ENCODE measurements at regions not wholly inside any gene's neighbourhood (a gene's known extent, or its start where the extent isn't known, plus 50 kb on each side); places are given as distances from the start of the nearest gene placed in this dataset.

DNA sequence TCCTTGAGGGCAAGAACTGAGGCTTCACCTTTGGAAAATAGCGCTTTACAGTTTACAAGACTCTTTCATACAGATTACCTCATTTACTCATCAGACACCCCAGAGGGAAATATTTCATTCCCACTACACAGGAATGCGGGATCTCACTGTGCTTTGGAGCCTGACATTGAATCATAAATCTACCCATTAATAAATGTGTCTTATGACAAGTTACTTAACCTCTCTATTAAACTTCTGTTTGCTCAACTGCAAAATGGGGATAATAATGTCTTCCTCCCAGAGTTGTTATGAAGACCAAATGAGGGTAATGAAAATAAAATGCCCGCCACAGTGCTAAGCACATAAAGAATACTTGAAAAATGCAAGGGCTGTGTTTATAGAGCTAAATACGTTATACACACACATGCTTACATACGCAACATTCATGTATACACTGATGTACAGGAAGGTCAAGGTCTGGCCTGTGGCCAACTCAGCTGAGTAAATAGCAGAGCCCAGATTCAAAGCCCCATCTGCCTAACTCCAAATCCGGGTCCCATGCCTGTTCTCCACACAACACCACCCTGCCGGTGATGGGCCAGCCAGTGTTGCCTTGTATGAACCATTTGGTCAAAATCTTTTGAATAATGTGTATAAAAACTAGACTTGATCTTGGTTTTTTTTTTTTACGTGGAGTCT, 56.6 kb upstream of the CALM2 start:
- Histone ChIP-seq H3K4me3 (ENCODE audit: low read length) (no peak overlapping the region), H3K9me3 (ENCODE audit: low read length) (no peaks in the 10 kb centered on the region), H3K27ac (ENCODE audit: low read length) (no peak overlapping the region), H3K27me3 (ENCODE audit: low read length) (no peaks in the 10 kb centered on the region), H3K9ac (ENCODE audit: low read length) (no peak overlapping the region), H3K36me3 (ENCODE audit: insufficient read depth, low read length) (no peaks in the 10 kb centered on the region), H3K9me2 (replicated peaks; ENCODE audit: insufficient read depth, low read length) (no peaks in the 10 kb centered on the region), H3K4me1 (ENCODE audit: low read length) (no peaks in the 10 kb centered on the region), H3K4me2 (ENCODE audit: low read depth, low read length, poor library complexity, severe bottlenecking) (no peak overlapping the region), H3K79me2 (ENCODE audit: low read length) (no peaks in the 10 kb centered on the region), H2AFZ (ENCODE audit: low read length) (no peak overlapping the region), H4K20me1 (ENCODE audit: insufficient read depth, low read depth, low read length) (no peaks in the 10 kb centered on the region)
- DNase-seq, result no peak

DNA sequence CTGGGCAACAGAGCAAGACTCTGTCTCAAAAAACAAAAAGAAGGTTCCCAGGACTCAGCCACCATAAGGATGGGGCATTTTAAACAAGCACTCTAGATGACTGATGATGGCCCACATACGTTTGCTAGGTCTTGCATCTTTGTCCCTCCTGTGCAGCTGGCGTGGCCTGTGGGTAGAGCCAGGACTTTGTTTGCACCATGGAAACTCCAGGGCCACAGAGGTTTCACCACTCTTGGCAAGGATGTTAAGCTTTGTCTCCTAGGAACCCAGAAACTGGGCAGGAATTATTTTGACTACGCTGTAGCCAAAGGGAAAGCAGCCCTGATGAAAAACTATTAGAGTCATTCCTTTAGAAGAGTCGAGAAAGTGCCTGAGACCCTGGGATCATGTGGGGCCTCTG, 54.1 kb upstream of the CALM2 start:
- DNase-seq, result no peak
- H3K79me2 ChIP-seq (ENCODE audit: low read length), result no peaks in the 10 kb centered on the region
- H3K9me3 ChIP-seq (ENCODE audit: low read length), result no peaks in the 10 kb centered on the region
- H3K36me3 ChIP-seq (ENCODE audit: insufficient read depth, low read length), result no peaks in the 10 kb centered on the region
- H3K27me3 ChIP-seq (ENCODE audit: low read length), result no peaks in the 10 kb centered on the region
- no peak overlapping the region for H2AFZ ChIP-seq (ENCODE audit: low read length)
- H3K9me2 ChIP-seq (replicated peaks; ENCODE audit: insufficient read depth, low read length), result no peaks in the 10 kb centered on the region
- no peak overlapping the region for H3K4me2 ChIP-seq (ENCODE audit: low read depth, low read length, poor library complexity, severe bottlenecking)
- no peak overlapping the region for H3K4me3 ChIP-seq (ENCODE audit: low read length)
- no peak overlapping the region for H3K9ac ChIP-seq (ENCODE audit: low read length)
- H4K20me1 ChIP-seq (ENCODE audit: insufficient read depth, low read depth, low read length), result no peaks in the 10 kb centered on the region
- no peak overlapping the region for H3K27ac ChIP-seq (ENCODE audit: low read length)
- no peaks in the 10 kb centered on the region; the same call in 1 of the 2 replicates for H3K4me1 ChIP-seq (ENCODE audit: low read length)

DNA sequence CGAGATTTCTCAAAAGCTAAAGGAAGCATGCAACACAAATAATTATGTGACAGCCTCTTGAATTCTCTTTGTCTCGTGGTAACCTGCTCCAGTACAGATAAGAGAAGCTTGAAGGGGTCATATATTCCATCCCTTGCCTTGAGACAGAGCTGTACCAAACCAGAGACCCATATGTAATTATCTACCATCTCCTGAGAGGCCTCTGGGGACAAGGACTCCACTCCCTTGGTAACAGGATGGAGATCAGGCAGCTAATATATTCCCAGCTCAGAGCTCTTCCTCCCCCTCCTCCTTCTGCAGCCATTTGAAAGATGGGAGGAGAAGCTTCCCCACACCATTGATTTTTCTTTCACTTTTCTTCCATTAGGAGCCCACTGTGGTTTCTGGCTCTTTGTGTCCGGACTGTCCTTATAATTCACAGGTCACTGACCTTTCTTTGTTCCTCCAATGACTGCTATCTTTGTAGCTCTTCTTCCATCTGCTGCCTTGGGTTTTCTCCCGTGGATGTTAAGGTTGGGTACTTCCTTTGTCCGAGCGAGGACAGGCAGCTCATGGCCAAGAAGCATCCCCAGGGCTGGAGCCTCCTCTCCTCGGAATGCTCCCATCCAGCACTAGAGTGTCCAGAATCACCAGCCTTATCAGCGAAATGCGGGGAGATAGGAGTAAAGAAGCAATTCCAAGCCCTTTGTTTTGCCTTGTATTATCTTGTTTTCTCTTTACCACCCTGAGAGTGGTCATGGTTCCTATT, 51.4 kb upstream of the CALM2 start:
- no peak for DNase-seq
- Histone ChIP-seq H3K4me1 (ENCODE audit: low read length) (no peaks in the 10 kb centered on the region; the same call in 1 of the 2 replicates), H4K20me1 (ENCODE audit: insufficient read depth, low read depth, low read length) (no peaks in the 10 kb centered on the region), H3K27ac (ENCODE audit: low read length) (no peak overlapping the region), H3K4me2 (ENCODE audit: low read depth, low read length, poor library complexity, severe bottlenecking) (no peak overlapping the region), H3K9me2 (replicated peaks; ENCODE audit: insufficient read depth, low read length) (no peaks in the 10 kb centered on the region), H3K9ac (ENCODE audit: low read length) (no peak overlapping the region), H3K4me3 (ENCODE audit: low read length) (no peak overlapping the region), H3K9me3 (ENCODE audit: low read length) (no peaks in the 10 kb centered on the region), H3K79me2 (ENCODE audit: low read length) (no peaks in the 10 kb centered on the region), H3K27me3 (ENCODE audit: low read length) (no peaks in the 10 kb centered on the region), H3K36me3 (ENCODE audit: insufficient read depth, low read length) (no peaks in the 10 kb centered on the region), H2AFZ (ENCODE audit: low read length) (no peak overlapping the region)

DNA sequence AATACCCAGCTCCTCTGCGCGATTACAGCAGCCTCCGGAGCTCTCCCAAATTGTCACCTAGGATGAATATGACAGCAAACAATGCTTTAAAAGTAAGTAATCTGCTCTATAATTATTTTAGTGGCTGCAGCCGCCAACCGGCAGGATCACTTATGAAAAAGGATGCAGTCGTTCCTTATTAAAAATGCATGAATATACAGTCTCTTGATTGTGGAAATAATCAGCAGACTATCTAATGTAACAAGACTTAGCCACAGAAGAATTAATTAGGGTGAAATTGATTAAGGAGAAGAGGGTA, 50.6 kb upstream of the CALM2 start:
- H3K36me3 ChIP-seq (ENCODE audit: insufficient read depth, low read length), result no peaks in the 10 kb centered on the region
- H3K9me2 ChIP-seq (replicated peaks; ENCODE audit: insufficient read depth, low read length), result no peaks in the 10 kb centered on the region
- H3K4me3 ChIP-seq (ENCODE audit: low read length), result no peak overlapping the region
- no peak overlapping the region for H2AFZ ChIP-seq (ENCODE audit: low read length)
- no peak for DNase-seq
- no peaks in the 10 kb centered on the region; the same call in 1 of the 2 replicates for H3K4me1 ChIP-seq (ENCODE audit: low read length)
- no peaks in the 10 kb centered on the region for H4K20me1 ChIP-seq (ENCODE audit: insufficient read depth, low read depth, low read length)
- no peak overlapping the region for H3K9ac ChIP-seq (ENCODE audit: low read length)
- H3K27me3 ChIP-seq (ENCODE audit: low read length), result no peaks in the 10 kb centered on the region
- H3K79me2 ChIP-seq (ENCODE audit: low read length), result no peaks in the 10 kb centered on the region
- H3K4me2 ChIP-seq (ENCODE audit: low read depth, low read length, poor library complexity, severe bottlenecking), result no peak overlapping the region
- H3K9me3 ChIP-seq (ENCODE audit: low read length), result no peaks in the 10 kb centered on the region
- H3K27ac ChIP-seq (ENCODE audit: low read length), result no peak overlapping the region

DNA sequence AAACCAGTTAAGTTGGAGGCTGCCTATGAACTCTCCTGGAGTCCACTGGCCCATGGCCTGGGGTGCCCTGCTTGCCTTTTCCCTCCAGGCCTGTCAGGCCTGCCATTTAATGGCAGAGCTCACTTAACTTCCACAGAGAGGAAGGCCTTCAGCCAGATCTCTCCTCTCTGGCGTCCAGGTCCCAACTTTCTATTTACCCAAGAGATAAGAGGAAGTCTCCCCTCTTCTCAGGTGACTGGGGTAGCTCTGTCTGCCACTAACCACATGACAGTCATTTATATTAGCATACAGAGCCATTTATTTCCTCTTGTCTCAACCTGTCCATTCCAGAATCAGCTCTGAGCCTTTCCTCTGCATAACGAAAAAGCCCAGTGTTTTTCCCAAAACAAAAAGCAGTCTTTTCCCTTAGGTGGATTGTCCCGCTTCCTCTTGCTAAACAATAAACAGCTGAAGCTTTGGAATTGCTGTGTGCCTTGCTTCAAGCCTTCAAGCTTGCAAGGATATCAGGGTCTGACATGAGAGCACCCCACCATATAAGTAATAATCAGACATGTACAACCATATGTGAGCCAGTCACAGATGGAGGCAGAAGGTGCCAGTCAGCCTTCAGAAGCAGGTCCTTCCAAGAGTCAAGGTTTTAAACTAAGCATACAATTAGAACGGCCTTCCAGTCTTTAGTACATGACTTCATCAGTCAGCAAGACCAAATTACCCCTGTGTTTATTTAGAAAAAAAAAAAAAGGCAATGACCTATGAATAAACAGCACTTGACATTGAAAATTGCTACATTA, 50.0 kb upstream of the CALM2 start:
- Histone ChIP-seq H4K20me1 (ENCODE audit: insufficient read depth, low read depth, low read length) (no peaks in the 10 kb centered on the region), H3K27me3 (ENCODE audit: low read length) (no peaks in the 10 kb centered on the region), H3K4me1 (ENCODE audit: low read length) (no peaks in the 10 kb centered on the region; the same call in 1 of the 2 replicates), H3K9ac (ENCODE audit: low read length) (no peak overlapping the region), H3K79me2 (ENCODE audit: low read length) (no peaks in the 10 kb centered on the region), H3K4me2 (ENCODE audit: low read depth, low read length, poor library complexity, severe bottlenecking) (no peak overlapping the region), H3K4me3 (ENCODE audit: low read length) (no peak overlapping the region), H3K27ac (ENCODE audit: low read length) (no peak overlapping the region), H2AFZ (ENCODE audit: low read length) (no peak overlapping the region), H3K9me2 (replicated peaks; ENCODE audit: insufficient read depth, low read length) (no peaks in the 10 kb centered on the region), H3K9me3 (ENCODE audit: low read length) (no peaks in the 10 kb centered on the region), H3K36me3 (ENCODE audit: insufficient read depth, low read length) (no peaks in the 10 kb centered on the region)
- no peak for DNase-seq
